GM19023 (cell line): ENCODE measurements at regions not wholly inside any gene's neighbourhood (a gene's known extent, or its start where the extent isn't known, plus 50 kb on each side); places are given as distances from the start of the nearest gene placed in this dataset.

ENCODE experiments used
- ATAC-seq: cut with Tn5 transposase; IDR thresholded peaks from one replicate; pipeline ENCODE4 v1.9.1; 2021; ENCODE audit warnings: mild to moderate bottlenecking, moderate library complexity; ENCODE audit not compliant: unreplicated experiment

GRCh38 chr4:185862340-185862739, 50.3 kb upstream of the SORBS2 start:
- ATAC-seq, result no peak

- ATAC-seq, result no peak
Observed at GRCh38 chr4:185863946-185864345, 52.0 kb upstream of the SORBS2 start.

GRCh38 chr4:185865901-185866328, 53.9 kb upstream of the SORBS2 start:
- ATAC-seq, result no peak

- ATAC-seq, result no peak
Observed at GRCh38 chr4:185867770-185868169, 55.8 kb upstream of the SORBS2 start.

GRCh38 chr4:185868983-185869382, 57.0 kb upstream of the SORBS2 start:
- no peak for ATAC-seq

GRCh38 chr4:185869427-185869826, 57.4 kb upstream of the SORBS2 start:
- no peak for ATAC-seq

- no peak for ATAC-seq
Observed at GRCh38 chr4:185870366-185870765, 58.4 kb upstream of the SORBS2 start.

GRCh38 chr4:185872747-185873380, 60.9 kb upstream of the SORBS2 start:
- ATAC-seq, result no peak

- no peak for ATAC-seq
Observed at GRCh38 chr4:185874516-185875230, 62.7 kb upstream of the SORBS2 start.

- ATAC-seq, result no peak
Observed at GRCh38 chr4:185875316-185875907, 63.4 kb upstream of the SORBS2 start.

- no peak for ATAC-seq
Observed at GRCh38 chr4:185878633-185879032, 66.6 kb upstream of the SORBS2 start.

GRCh38 chr4:185879666-185880312, 67.8 kb upstream of the SORBS2 start:
- ATAC-seq, result no peak

GRCh38 chr4:185880571-185880970, 68.6 kb upstream of the SORBS2 start:
- ATAC-seq, result no peak

GRCh38 chr4:185881430-185881829, 69.4 kb upstream of the SORBS2 start:
- ATAC-seq, result no peak

- no peak for ATAC-seq
Observed at GRCh38 chr4:185883591-185883990, 71.6 kb upstream of the SORBS2 start.

GRCh38 chr4:185885075-185885474, 73.1 kb upstream of the SORBS2 start:
- ATAC-seq, result no peak

- ATAC-seq, result no peak
Observed at GRCh38 chr4:185885604-185886003, 73.6 kb upstream of the SORBS2 start.

GRCh38 chr4:185886832-185887524, 75.0 kb upstream of the SORBS2 start:
- ATAC-seq, result no peak

GRCh38 chr4:185888676-185889075, 76.7 kb upstream of the SORBS2 start:
- ATAC-seq, result no peak

- ATAC-seq, result no peak
Observed at GRCh38 chr4:185889585-185889984, 77.6 kb upstream of the SORBS2 start.

- ATAC-seq, result no peak
Observed at GRCh38 chr4:185890196-185890595, 78.2 kb upstream of the SORBS2 start.
